ENCODE measurements at regions not wholly inside any gene's neighbourhood (a gene's known extent, or its start where the extent isn't known, plus 50 kb on each side); places are given as distances from the start of the nearest gene placed in this dataset.
"Not testable (repeated sequence)": the region's sequence is repeated elsewhere in the genome, so short reads cannot be mapped to it uniquely, and the experiment has no call there.

- TF ChIP-seq YY1 (IDR thresholded peaks at IDR 0.05; ENCODE audit: insufficient read depth, insufficient read length), result no peak
- no peak for TF ChIP-seq ZNF274 (IDR thresholded peaks at IDR 0.05; ENCODE audit: low read depth, low read length)
- no peak for TF ChIP-seq SUZ12 (IDR thresholded peaks at IDR 0.05; ENCODE audit: extremely low read depth, insufficient read depth, insufficient read length)
- H3K36me3 ChIP-seq (ENCODE audit: insufficient read depth, insufficient read length, low read length), result no peaks in the 10 kb centered on the region
- no peak for DNase-seq (ENCODE audit: low read depth, low spot score)
These were observed 646.6 kb downstream of the ANKRD50 start for GRCh38 chr4:124065936-124066335.

GRCh38 chr4:124066595-124066994 is 645.9 kb downstream of the ANKRD50 start:
- peaks cover 15% of the 10 kb centered on the region for H3K9me3 ChIP-seq (ENCODE audit: insufficient read depth, low read length)
- H3K27me3 ChIP-seq (ENCODE audit: insufficient read depth, insufficient read length), result no peaks in the 10 kb centered on the region
- TF ChIP-seq YY1 (IDR thresholded peaks at IDR 0.05; ENCODE audit: insufficient read depth, insufficient read length) (no peak), ZNF274 (IDR thresholded peaks at IDR 0.05; ENCODE audit: low read depth, low read length) (no peak), SUZ12 (IDR thresholded peaks at IDR 0.05; ENCODE audit: extremely low read depth, insufficient read depth, insufficient read length) (no peak)
- no peak for DNase-seq (ENCODE audit: low read depth, low spot score)
- H3K4me3 ChIP-seq (ENCODE audit: insufficient read length, low read depth), result no peak overlapping the region
- no peaks in the 10 kb centered on the region for H3K4me1 ChIP-seq (ENCODE audit: insufficient read depth, insufficient read length)
- no peaks in the 10 kb centered on the region for H3K36me3 ChIP-seq (ENCODE audit: insufficient read depth, insufficient read length, low read length)
- no peak overlapping the region for H3K9ac ChIP-seq (ENCODE audit: insufficient read length, low read depth)

More at GRCh38 chr4:124065936-124066335, 646.6 kb downstream of the ANKRD50 start:
- H3K9me3 ChIP-seq (ENCODE audit: insufficient read depth, low read length), result peaks cover 9% of the 10 kb centered on the region
- H3K4me1 ChIP-seq (ENCODE audit: insufficient read depth, insufficient read length), result no peaks in the 10 kb centered on the region
- no peak overlapping the region for H3K9ac ChIP-seq (ENCODE audit: insufficient read length, low read depth)
- no peak overlapping the region for H3K4me3 ChIP-seq (ENCODE audit: insufficient read length, low read depth)
- H3K27me3 ChIP-seq (ENCODE audit: insufficient read depth, insufficient read length), result no peaks in the 10 kb centered on the region

- H3K9me3 ChIP-seq (ENCODE audit: insufficient read depth, low read length), result peaks cover 15% of the 10 kb centered on the region
- no peak for TF ChIP-seq ZNF274 (IDR thresholded peaks at IDR 0.05; ENCODE audit: low read depth, low read length)
- no peak for DNase-seq (ENCODE audit: low read depth, low spot score)
- no peak overlapping the region for H3K9ac ChIP-seq (ENCODE audit: insufficient read length, low read depth)
- H3K27me3 ChIP-seq (ENCODE audit: insufficient read depth, insufficient read length), result no peaks in the 10 kb centered on the region
- no peaks in the 10 kb centered on the region for H3K36me3 ChIP-seq (ENCODE audit: insufficient read depth, insufficient read length, low read length)
- no peak overlapping the region for H3K4me3 ChIP-seq (ENCODE audit: insufficient read length, low read depth)
- no peaks in the 10 kb centered on the region for H3K4me1 ChIP-seq (ENCODE audit: insufficient read depth, insufficient read length)
These were observed 645.5 kb downstream of the ANKRD50 start for GRCh38 chr4:124067046-124067445.

GRCh38 chr4:124070688-124071484 is 641.6 kb downstream of the ANKRD50 start:
- H3K27me3 ChIP-seq (ENCODE audit: insufficient read depth, insufficient read length), result no peaks in the 10 kb centered on the region
- no peaks in the 10 kb centered on the region for H3K4me1 ChIP-seq (ENCODE audit: insufficient read depth, insufficient read length)
- no peak for DNase-seq (ENCODE audit: low read depth, low spot score)
- H3K4me3 ChIP-seq (ENCODE audit: insufficient read length, low read depth), result no peak overlapping the region
- peaks cover 15% of the 10 kb centered on the region for H3K9me3 ChIP-seq (ENCODE audit: insufficient read depth, low read length)
- no peaks in the 10 kb centered on the region for H3K36me3 ChIP-seq (ENCODE audit: insufficient read depth, insufficient read length, low read length)
- TF ChIP-seq SUZ12 (IDR thresholded peaks at IDR 0.05; ENCODE audit: extremely low read depth, insufficient read depth, insufficient read length) (no peak), YY1 (IDR thresholded peaks at IDR 0.05; ENCODE audit: insufficient read depth, insufficient read length) (no peak), ZNF274 (IDR thresholded peaks at IDR 0.05; ENCODE audit: low read depth, low read length) (no peak)
- no peak overlapping the region for H3K9ac ChIP-seq (ENCODE audit: insufficient read length, low read depth)

- H3K9ac ChIP-seq (ENCODE audit: insufficient read length, low read depth); H3K4me3 ChIP-seq (ENCODE audit: insufficient read length, low read depth); H3K9me3 ChIP-seq (ENCODE audit: insufficient read depth, low read length); H3K4me1 ChIP-seq (ENCODE audit: insufficient read depth, insufficient read length); H3K36me3 ChIP-seq (ENCODE audit: insufficient read depth, insufficient read length, low read length); H3K27me3 ChIP-seq (ENCODE audit: insufficient read depth, insufficient read length); DNase-seq (ENCODE audit: low read depth, low spot score): not testable (repeated sequence)
These were observed 637.3 kb downstream of the ANKRD50 start for GRCh38 chr4:124075276-124075675.

GRCh38 chr4:124079174-124079780 is 633.3 kb downstream of the ANKRD50 start:
- H3K4me3 ChIP-seq (ENCODE audit: insufficient read length, low read depth), result no peak overlapping the region
- no peaks in the 10 kb centered on the region for H3K9me3 ChIP-seq (ENCODE audit: insufficient read depth, low read length)
- no peak overlapping the region for H3K9ac ChIP-seq (ENCODE audit: insufficient read length, low read depth)
- no peaks in the 10 kb centered on the region for H3K4me1 ChIP-seq (ENCODE audit: insufficient read depth, insufficient read length)
- no peaks in the 10 kb centered on the region for H3K36me3 ChIP-seq (ENCODE audit: insufficient read depth, insufficient read length, low read length)
- no peak for DNase-seq (ENCODE audit: low read depth, low spot score)
- no peaks in the 10 kb centered on the region for H3K27me3 ChIP-seq (ENCODE audit: insufficient read depth, insufficient read length)
- TF ChIP-seq SUZ12 (IDR thresholded peaks at IDR 0.05; ENCODE audit: extremely low read depth, insufficient read depth, insufficient read length), result no peak
- TF ChIP-seq YY1 (IDR thresholded peaks at IDR 0.05; ENCODE audit: insufficient read depth, insufficient read length), result no peak
- TF ChIP-seq ZNF274 (IDR thresholded peaks at IDR 0.05; ENCODE audit: low read depth, low read length), result no peak

GRCh38 chr4:124083711-124084110 is 628.8 kb downstream of the ANKRD50 start:
- TF ChIP-seq ZNF274 (IDR thresholded peaks at IDR 0.05; ENCODE audit: low read depth, low read length), result no peak
- no peak for TF ChIP-seq YY1 (IDR thresholded peaks at IDR 0.05; ENCODE audit: insufficient read depth, insufficient read length)
- TF ChIP-seq SUZ12 (IDR thresholded peaks at IDR 0.05; ENCODE audit: extremely low read depth, insufficient read depth, insufficient read length), result no peak
- DNase-seq (ENCODE audit: low read depth, low spot score), result no peak
- no peaks in the 10 kb centered on the region for H3K9me3 ChIP-seq (ENCODE audit: insufficient read depth, low read length)
- H3K4me1 ChIP-seq (ENCODE audit: insufficient read depth, insufficient read length), result no peaks in the 10 kb centered on the region
- H3K9ac ChIP-seq (ENCODE audit: insufficient read length, low read depth), result no peak overlapping the region
- H3K4me3 ChIP-seq (ENCODE audit: insufficient read length, low read depth), result no peak overlapping the region
- no peaks in the 10 kb centered on the region for H3K36me3 ChIP-seq (ENCODE audit: insufficient read depth, insufficient read length, low read length)
- no peaks in the 10 kb centered on the region for H3K27me3 ChIP-seq (ENCODE audit: insufficient read depth, insufficient read length)

All from NT2/D1 (cell line).